GM18498 (cell line): ENCODE measurements at regions not wholly inside any gene's neighbourhood (a gene's known extent, or its start where the extent isn't known, plus 50 kb on each side); places are given as distances from the start of the nearest gene placed in this dataset.

ENCODE experiments used
- ATAC-seq: cut with Tn5 transposase; IDR thresholded peaks from one replicate; pipeline ENCODE4 v1.9.1; 2021; ENCODE audit warnings: mild to moderate bottlenecking, moderate library complexity; ENCODE audit not compliant: unreplicated experiment

DNA sequence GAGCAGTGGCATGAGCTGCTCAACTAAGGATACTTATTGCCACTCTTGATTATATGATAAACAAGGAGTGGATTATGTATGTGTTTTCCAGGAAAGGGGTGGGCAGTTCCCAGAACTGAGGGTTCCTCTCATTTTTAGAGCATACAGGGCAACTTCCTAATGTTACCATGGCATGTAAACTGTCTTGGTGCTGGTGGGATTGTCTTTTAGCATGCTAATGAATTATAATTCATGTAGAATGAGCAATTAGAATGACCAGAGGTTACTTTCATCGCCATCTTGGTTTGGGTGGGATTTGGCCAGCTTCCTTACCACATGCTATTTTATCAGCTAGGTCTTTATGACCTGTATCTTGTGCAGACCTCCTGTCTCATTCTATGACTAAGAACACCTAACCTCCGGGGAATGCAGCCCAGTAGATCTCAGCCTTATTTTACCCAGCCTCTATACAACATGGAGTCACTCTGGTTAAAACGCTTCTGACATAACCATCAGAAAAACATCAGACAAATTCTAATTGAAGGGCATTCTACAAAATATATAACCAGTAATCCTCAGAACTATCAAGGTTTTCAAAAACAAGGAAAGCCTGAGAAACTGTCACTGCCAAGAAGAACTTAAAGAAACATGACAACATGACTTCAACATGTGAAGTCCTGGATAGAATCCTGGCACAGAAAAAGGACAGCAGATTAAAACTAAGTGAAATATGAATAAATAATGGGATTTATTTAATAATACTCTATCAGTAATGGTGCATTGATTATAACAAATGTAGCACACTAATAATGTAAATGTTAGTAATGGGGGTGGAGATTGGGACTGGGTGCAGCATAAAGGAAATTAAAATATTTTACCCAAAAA, 365.0 kb downstream of the SEMA3D start:
- no peak for ATAC-seq

DNA sequence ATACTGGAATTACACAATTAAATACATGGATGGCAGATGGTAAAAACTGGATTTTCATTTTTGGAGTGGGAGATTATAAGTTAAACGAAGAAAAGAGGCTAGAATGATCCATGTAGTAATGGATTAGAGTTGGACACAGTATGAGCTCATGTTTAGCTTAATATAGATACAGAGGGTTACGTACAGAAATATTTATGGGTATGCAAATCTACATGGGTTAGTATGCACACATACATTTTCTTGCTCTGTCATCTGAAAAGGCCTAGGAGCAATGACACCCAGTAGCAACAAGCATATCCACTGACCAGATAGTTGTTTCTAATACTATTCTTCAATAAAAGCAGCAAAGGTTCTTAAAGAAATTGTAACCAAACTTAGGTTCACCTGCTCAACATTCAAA, 366.4 kb downstream of the SEMA3D start:
- no peak for ATAC-seq

DNA sequence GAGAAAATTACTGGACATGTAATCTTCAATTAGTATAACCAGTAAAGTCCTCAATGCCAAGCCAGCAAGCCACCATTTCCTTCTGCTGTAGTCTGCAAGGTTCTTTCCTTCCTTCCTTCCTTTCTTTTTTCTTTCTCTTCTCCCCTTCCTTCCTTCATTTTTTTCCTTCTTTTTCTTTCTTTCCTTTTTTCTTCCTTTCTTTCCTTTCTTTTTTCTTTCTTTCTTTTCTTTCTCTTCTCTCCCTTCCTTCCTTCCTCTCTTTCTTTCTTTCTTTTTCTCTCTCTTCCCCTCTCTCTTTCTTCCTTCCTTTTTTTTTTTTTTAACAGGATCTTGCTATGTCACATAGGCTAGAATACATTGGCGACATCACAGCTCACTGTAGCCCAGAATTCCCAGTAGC, 369.8 kb downstream of the SEMA3D start:
- ATAC-seq, result no peak

DNA sequence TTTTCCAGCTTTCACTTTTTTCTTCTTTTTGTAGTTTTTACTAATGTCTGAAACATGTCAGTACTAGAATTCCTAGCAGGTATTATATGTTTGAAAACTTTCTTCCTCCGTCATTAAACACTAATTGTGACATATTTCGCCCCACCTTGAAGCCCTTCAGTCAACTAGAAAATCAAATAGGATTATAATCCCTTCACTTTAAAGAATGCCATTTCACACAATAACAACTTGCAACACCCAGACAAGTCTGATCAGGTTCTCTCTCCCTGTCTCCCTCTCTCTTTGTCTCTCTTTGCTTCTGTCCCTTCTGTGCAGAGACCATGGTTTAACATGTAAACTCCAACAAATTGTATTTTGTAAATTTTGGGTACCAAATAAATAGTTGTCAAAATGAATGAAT, 373.5 kb downstream of the SEMA3D start:
- no peak for ATAC-seq

DNA sequence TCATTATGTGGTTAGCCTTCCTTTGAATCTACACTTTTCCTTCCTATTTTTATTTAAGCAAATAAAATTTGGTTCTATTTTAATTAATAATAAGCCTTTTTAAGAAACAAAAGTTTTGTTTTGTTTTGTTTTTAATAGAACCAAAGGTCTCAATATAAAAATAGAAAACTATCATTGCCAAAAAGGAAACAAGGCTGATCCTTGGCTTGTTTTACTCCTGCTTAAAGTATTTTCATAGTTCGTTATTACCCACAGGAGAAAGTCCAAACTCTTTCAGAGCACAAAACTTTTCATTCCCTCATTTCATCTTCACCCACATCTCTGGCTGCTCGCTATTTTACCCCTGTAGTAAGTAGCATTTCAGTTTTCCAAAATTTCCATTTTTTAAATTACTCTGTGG, 374.8 kb downstream of the SEMA3D start:
- ATAC-seq, result no peak

DNA sequence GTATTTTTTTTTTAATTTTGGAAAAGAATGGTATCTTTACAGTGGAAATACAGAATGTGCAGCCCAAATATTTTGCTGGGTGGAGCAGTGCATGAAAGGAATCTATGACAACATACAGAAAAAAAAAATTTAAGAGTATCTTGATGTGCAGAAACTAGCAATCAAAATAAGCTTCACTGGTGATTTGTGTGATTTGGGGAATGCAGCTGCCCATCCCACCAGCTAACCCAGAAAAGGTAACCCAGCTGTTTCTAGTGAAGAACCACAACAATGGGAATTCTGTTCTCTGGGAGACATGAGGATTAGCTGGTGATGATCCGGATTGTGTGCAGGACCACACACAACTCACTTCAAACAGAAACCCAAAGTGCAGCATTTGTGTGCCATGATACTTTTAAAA, 375.5 kb downstream of the SEMA3D start:
- ATAC-seq, result no peak

DNA sequence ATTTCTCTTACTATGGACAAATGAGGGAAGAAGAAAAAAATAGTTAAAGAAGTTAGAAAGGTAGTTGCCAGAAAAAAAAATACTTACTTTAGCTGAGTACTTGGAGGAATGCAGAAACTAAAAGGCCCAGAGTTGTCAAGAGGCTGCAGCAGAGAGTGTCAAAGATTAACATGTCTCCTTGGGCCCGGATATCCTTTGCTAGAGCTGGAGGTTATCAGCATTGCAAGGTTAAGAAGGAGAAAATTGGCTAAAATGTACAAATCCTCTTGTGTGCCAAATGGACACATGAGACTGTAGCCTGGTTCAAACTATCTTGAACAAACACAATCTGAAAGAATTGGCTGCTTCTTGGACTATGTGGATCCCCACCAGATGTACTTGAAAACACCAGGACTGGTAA, 377.0 kb downstream of the SEMA3D start:
- no peak for ATAC-seq

DNA sequence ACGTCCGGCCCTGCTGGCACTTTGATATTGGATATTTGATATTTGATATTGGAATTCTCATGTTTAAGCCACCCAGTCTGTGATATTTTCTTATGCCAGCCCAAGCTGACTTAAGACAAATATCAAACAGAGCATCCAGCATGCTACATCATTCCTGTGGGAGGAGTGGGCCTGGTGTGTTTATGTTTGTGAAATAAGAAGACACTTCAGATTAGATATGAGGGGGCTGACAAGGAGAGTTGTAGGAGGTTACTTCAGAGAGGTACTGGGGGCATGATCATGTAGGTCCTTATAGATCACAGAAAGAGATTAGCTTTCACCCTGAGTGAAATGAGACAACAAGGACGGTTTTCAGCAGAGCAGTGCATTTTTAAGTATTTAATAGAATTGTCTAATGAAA, 382.9 kb downstream of the SEMA3D start:
- no peak for ATAC-seq

DNA sequence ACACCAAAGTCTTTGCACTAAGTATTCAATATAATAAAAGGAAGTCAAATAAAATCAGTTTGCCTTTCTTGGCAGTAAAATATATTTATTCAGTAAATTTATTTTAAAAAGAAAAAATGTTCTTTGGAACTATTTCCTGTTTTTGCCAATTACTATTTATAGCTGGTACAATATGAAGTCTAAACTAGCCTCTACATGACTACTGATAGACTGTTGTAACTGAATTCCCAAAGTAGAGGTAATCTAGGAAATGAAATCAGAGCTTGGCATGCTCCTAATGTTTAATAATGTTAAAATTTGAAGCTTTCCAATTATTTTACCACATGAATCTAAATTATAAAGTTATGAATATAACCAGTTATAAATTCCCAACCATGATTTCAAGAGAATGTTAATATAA, 385.5 kb downstream of the SEMA3D start:
- no peak for ATAC-seq

DNA sequence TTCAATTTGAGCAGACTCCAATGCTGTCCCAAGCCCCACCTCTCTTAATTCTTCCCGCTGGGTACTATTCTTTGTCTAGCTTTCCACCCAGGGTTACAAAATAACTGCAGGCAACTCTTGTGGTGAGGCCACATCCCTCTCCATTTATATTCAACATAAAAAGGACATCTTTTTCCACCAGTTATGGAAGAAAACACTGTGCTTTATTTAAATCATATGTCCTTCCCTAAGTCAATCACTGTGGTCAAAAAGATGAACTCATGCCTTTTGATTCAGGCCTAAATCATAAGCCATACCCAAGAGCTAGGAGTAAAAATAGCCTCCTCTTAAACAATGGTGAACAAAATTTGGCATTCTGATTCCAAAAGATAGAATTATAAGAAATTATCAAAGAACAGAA, 386.0 kb downstream of the SEMA3D start:
- ATAC-seq, result no peak

DNA sequence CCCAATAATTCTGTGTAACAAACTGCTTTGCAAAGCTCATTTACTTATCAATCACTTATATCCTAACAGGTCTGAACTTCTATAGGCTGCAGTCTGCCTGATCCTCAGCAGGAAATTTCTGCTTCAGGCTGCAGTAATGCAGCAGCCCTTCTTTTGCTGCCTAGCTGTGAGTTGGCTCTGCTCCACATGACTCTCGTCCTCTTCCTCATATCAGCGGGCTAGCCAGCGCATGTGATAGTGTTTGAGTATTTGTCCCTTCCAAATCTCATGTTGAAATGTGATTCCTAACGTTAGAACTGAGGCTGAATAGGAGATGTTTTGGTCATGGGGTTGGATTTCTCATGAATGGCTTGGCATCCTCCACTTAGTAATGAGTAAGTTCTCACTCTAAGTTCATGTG, 387.8 kb downstream of the SEMA3D start:
- no peak for ATAC-seq

DNA sequence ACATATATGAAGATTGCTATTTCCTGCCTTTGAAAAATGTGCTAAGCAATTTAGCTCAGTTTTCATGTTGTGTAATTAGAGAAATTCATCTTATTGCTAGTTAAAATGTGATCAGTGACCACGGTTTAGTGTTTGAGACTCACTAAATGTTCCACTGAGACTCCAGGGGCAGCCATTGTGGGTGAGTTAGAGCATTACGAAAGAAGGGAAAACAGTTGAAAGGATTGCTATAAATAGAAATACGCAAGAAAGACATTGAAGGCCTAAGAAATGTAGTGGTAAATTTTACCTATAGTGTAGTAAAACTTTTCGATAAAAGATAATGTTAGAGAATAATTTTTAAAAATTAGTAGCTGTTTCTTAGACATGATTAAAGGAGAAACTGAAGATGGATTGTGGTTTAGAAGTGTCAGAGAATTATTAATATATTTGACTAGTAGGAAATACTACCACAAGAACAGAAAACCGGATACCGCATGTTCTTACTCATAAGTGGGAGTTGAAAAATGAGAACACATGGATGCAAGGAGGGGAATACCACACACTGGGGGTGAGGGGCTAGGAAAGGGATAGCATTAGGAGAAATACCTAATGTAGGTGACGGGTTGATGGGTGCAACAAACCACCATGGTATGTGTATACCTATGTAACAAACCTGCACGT, 394.5 kb downstream of the SEMA3D start:
- ATAC-seq, result no peak

DNA sequence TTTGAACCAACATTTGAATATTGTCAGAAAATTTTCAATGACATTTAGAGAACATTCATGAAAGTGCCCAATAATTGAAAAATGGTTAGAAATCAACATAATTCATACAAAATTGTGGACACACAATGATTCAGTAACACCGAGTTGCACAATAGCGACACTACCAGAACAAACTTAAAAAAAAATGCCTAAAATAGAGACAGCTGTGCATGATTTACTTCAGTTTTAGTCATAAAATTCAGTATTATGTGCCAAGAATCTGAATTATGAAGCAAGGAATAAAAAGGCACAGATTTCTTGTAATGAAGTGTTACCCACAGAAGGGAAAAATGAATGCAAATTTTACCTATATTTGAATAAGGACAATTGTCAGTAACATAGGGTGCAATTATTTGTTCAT, 396.0 kb downstream of the SEMA3D start:
- ATAC-seq, result no peak

DNA sequence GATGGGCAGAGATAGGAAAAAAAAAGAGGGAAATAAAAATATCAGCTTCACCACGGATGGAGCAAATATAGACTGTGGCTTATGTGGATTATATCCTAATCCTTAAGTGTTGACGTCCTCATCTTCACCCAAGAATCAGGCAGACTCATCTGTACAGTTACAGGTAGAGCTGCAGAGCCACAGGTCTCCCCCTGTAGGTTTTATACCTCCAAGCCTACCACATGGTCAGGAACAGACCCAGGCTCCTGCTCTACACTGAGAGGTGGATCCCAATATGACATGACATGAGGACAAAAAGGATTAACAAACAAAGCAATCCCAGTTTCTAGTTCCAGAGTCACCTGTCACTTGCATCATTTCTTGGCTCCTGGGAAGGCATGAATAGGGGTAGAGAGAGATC, 400.8 kb downstream of the SEMA3D start:
- no peak for ATAC-seq

DNA sequence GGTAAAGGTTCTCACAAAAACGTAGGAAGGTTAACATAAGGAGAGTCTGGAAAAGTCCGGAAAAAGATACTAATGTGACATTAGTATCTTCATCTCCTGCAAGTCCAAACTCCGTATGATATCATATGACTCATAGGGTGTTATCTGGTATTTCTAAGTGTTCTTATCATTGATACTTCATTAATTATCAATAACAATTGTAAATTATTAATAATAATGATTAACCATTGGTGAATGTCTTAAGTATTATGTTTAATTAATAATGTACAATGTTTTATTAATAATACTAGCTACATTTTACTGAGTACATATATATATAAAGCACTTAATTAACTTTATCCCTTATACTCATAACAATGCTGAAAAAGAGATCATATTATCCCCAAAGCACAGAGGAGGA, 402.4 kb downstream of the SEMA3D start:
- ATAC-seq, result no peak

DNA sequence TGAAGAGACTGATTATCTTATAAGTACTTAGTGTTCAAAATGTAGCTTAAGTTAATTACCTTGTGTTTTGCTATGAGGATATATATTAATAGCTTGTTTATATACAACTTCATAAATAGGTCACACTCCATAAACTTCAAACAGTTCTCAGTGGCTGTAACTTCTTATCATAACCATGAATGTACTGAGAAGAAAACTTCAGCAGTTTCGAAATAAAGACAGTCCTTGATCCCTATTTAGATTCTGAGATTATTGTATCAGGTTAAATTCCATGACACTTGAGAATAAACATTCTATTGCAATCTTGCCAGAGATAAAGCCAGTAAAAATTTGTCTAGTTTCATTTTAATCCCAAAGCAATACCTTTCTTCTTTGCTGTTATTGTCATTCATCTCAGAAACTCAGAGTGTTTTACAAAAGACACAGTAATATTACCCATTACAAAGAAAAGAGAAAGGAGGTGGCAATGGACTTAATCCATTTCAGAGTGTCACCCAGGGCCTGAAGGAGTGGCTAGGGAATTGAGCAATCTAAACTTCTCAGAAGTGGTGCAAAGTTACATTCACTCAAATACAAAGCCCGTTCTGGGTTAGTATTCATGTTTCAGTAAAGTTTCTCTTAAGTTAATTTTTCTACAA, 403.6 kb downstream of the SEMA3D start:
- ATAC-seq, result no peak

DNA sequence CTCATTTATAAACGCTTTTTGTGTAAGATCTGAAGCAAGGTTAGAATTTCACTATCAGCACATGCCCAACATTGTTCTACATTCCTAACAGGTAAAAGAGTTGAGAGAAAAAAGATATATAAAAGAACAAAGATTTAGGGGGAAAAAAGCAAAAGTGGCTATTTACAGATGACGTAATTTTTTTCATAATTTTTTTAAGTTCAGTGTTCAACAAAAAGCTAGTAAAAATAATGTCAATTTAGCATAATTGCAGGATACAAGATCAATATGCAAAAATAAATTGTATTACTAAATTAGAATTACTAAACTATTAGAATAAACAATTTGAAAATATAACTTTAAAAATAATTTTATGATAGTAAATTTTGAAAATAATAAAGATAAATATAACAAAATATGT, 405.0 kb downstream of the SEMA3D start:
- ATAC-seq, result no peak

DNA sequence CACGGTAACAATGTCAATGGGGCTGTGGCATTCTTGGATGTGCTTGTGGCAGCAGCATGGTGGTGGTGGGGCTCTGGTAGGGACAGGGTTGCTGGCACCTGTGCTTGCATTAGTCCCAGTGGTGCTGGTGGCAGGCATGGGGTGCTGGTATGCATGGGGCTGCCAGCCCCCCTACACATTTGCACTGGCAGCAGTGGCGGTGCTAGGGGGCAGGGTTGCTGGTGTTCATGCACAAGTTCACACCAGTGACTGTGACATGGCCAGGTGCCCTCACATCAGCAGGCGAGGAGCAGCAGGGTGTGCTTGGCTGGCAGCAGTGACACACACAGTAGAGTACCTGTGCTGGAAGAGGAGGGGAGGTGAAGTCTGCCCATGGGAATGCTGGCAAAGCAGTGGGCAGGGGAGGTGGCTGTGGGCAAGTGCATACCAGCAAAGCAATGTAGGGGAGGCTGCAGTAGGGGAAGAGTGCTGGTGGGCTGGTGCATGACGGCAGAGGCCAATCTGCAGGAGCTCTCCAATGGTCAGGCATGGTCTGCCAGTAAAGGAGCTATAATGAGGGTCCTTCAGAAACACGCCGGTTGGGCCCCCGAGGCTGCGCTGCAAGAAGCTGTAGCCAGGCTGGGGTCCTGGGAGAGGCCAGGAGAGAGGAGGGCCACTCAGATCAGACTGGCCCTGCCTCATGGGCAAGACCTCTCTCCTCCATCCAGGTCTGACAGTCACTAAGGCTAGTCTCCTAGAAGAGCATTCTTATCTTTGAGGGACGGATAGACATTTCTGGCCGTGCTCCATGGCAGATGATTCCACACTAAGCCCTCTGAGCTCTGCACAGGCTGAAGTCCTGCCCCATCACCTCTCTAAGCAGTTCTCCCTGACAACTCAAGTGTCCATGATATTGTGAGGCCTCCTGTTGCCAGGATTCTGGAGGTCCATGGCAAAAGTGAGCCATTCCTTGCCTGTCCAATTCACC, 406.4 kb downstream of the SEMA3D start:
- ATAC-seq, result no peak

DNA sequence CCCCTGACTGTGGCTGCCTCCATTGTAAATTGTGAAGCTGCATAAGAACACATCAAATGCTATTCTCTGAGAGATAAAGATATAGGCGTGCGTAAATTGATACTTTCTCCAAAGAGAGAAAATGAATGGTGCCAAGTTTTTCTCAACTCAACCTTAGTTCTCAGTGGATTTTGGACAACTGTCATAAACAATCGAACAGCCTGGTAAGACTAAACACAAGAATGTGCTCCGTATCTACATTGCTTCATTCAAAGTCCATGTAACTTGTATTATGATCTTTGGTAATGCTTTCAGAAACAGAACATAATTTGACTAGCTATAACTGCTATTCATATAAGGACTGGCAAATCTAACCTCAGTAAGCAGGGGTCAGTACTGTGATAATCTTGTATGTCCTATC, 429.1 kb downstream of the SEMA3D start:
- ATAC-seq, result no peak

DNA sequence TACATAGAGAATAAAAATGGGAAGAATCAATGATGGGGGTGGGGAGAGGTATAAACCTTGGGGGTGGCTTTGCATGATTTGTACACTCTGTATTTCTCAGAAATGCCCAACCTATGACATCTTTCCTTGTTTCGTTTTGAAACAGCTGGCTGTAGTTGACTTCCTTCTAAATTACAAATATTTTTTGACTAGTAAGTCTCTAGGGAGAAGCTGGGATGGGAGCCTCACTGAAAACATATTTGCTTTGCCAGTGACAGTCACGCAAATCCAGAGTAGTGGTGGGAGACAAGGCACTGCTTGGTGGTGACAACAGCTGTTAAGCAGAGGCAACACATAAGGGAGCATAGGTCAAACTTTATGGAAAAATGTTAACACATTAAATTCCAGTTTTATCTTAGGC, 440.5 kb downstream of the SEMA3D start:
- no peak for ATAC-seq

DNA sequence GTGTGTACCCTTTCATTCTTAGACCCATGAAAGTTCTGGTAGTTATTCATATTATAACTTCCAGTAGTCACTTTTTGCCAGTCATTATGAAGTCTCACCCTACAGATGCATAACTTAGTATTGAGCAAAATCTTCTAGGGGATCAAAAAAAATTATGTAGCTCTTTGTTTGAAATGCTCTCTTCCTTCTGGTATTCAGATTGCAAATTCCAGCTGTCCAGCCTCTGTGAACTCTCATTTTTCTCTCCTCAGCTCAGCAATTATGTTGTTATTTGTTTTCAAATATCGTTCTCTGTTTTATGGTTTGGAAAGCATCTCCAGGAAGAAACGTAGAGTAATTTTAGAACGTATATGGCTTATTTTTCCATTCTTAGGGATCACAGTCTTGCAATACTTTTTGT, 442.5 kb downstream of the SEMA3D start:
- no peak for ATAC-seq
